OCI-LY7 (cell line): ENCODE measurements at regions not wholly inside any gene's neighbourhood (a gene's known extent, or its start where the extent isn't known, plus 50 kb on each side); places are given as distances from the start of the nearest gene placed in this dataset.
"Not testable (repeated sequence)": the region's sequence is repeated elsewhere in the genome, so short reads cannot be mapped to it uniquely, and the experiment has no call there.

Experiments used
- BruUV-seq: library from RNA; stranded (reverse); fragments of 400-500 nt; replicated peaks from 2 replicates; lab custom pipeline; 2021; lab: Mats Ljungman, UMichigan
- CTCF ChIA-PET: fragments of 300-600 bp; sonication (Branson Sonifier 250); formaldehyde crosslinking; loops from one replicate; lab custom pipeline; 2022; ENCODE audit warnings: antibody characterized with exemption; ENCODE audit not compliant: unreplicated experiment; lab: Charles Lee
- POLR2A ChIA-PET: fragments of 300-600 bp; sonication (Branson Sonifier 250); formaldehyde crosslinking; loops from one replicate; lab custom pipeline; 2022; ENCODE audit warnings: antibody characterized with exemption; lab: Charles Lee
- DNase-seq: peaks from one replicate; pipeline ENCODE4 v3.0.0-alpha.2; 2015; ENCODE audit warnings: low spot score
- H2AFZ ChIP-seq: fragments of 200-600 bp; sonication (generic), shearing (Covaris generic); 2 replicates; pipeline ENCODE4 v1.6.1; 2014; ENCODE audit warnings: mild to moderate bottlenecking, antibody characterized with exemption, low read length, moderate library complexity
- H3K27ac ChIP-seq: fragments of 200-600 bp; sonication (generic); 2 replicates; pipeline ENCODE4 v1.5.1; 2014; ENCODE audit warnings: mixed run types, low read depth, mild to moderate bottlenecking, moderate library complexity, low read length, inconsistent platforms; ENCODE audit not compliant: poor library complexity, severe bottlenecking
- H3K36me3 ChIP-seq: fragments of 200-600 bp; sonication (generic); 2 replicates; pipeline ENCODE4 v1.6.1; 2014; ENCODE audit warnings: mild to moderate bottlenecking, antibody characterized with exemption, low read length, moderate library complexity, mixed read lengths; ENCODE audit not compliant: insufficient read depth
- H3K4me1 ChIP-seq: fragments of 200-600 bp; sonication (generic); 2 replicates; pipeline ENCODE4 v1.5.1; 2014; ENCODE audit warnings: mild to moderate bottlenecking, low read length; ENCODE audit not compliant: insufficient read depth, poor library complexity, severe bottlenecking
- H3K4me2 ChIP-seq: fragments of 200-600 bp; sonication (generic); 2 replicates; pipeline ENCODE4 v1.6.1; 2014; ENCODE audit warnings: mild to moderate bottlenecking, low read length
- H3K4me3 ChIP-seq: fragments of 200-600 bp; sonication (generic); 2 replicates; pipeline ENCODE4 v1.5.1; 2014; ENCODE audit warnings: mild to moderate bottlenecking, low read depth, low read length; ENCODE audit not compliant: poor library complexity, severe bottlenecking
- H3K79me2 ChIP-seq: fragments of 200-600 bp; sonication (generic); 2 replicates; pipeline ENCODE4 v1.6.1; 2016; ENCODE audit warnings: low read depth, mild to moderate bottlenecking, low read length, moderate library complexity, mixed read lengths; ENCODE audit not compliant: insufficient read depth
- H3K9me2 ChIP-seq: fragments of 200-600 bp; sonication (generic); 2 replicates; pipeline ENCODE4 v1.6.1; 2016; ENCODE audit warnings: mild to moderate bottlenecking, low read length, mixed read lengths; ENCODE audit not compliant: insufficient read depth
- H3K9me3 ChIP-seq: fragments of 200-600 bp; sonication (generic); 2 replicates; pipeline ENCODE4 v1.6.1; 2014; ENCODE audit warnings: mild to moderate bottlenecking, mixed run types, low read length, mixed read lengths
- H4K20me1 ChIP-seq: fragments of 200-600 bp; sonication (generic); 2 replicates; pipeline ENCODE4 v1.6.1; 2014; ENCODE audit warnings: mild to moderate bottlenecking, antibody characterized with exemption, low read length, moderate library complexity, mixed read lengths; ENCODE audit not compliant: insufficient read depth
- EZH2phosphoT487 ChIP-seq: fragments of 200-600 bp; sonication (generic); IDR thresholded peaks from 2 replicates; pipeline ENCODE4 v1.6.1; 2018; ENCODE audit warnings: low read depth, borderline replicate concordance, mild to moderate bottlenecking, mixed run types, antibody characterized with exemption, low read length, moderate library complexity, mixed read lengths
- intact Hi-C: fragments of 100-400 bp; cut with micrococcal nuclease; formaldehyde crosslinking; loops from one replicate; pipeline ENCODE4 v1.10.0; 2022; ENCODE audit not compliant: unreplicated experiment
- TF ChIP-seq, protein P1 (sequence below): fragments of 200-600 bp; sonication (generic); conservative IDR thresholded peaks from 2 replicates; pipeline ENCODE4 v1.5.1; 2014; ENCODE audit warnings: mild to moderate bottlenecking, antibody characterized with exemption, low read length, moderate library complexity, mixed read lengths

DNA sequence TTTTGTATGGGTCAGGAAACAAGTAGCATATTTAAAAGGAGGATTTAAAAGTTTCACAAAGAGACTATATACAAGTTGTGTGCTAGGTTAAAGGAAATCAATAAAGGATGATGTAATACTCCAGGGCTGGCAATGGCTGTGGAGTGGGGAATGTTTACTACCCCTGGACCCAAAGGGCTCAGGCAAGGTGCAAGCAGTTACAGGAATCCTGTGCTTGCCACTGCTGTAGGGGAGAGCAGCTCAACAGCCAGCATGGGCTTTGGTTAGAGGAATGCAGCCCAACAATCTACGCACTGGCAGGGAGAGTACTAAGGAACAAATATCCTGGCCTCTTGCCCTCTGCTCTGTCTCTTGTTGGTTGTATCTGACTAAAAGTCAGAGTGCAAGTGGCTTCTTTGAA is 1642.2 kb downstream of the KHDRBS2 start:
- intact Hi-C loops = no loop called here

DNA sequence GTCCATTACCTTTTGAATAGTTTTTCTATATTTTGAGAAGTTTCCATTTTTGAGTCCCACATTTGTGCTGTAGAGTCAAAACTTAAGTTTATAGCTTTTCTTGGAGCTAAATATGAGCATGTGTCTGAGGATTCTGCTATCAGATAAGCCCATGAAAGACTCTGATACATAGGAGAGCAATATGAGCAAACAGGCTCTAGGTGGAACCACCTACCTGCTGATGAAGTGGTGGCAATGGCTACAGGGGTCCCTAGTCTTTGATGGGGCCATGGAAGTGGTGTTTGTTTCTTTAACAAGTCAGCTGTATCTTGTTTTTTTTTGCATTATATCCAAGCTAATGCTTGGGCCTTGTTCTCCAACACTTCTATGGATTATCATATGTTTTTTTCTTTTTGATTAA is 1646.8 kb downstream of the KHDRBS2 start:
- POLR2A ChIA-PET = interaction anchor here (0.6 kb wide), 2 partner anchors 46 to 1249 kb away, joined by 5 to 6 read pairs; no protein-coding TSS in a partner anchor
- H3K79me2 ChIP-seq, BruUV-seq, H3K4me1 ChIP-seq, DNase-seq, H4K20me1 ChIP-seq, H3K27ac ChIP-seq, H3K9me2 ChIP-seq, intact Hi-C loops, H3K9me3 ChIP-seq, CTCF ChIA-PET, H3K36me3 ChIP-seq, H3K4me3 ChIP-seq, H3K4me2 ChIP-seq, H2AFZ ChIP-seq: not testable (repeated sequence)

More for the DNA sequence above, 1642.2 kb downstream of the KHDRBS2 start:
- no peaks in the 10 kb centered on the region for H3K9me2 ChIP-seq
- CTCF ChIA-PET = no interaction called here
- H3K36me3 ChIP-seq = no peaks in the 10 kb centered on the region
- H3K9me3 ChIP-seq = no peaks in the 10 kb centered on the region
- H3K4me2 ChIP-seq = no peak overlapping the region
- POLR2A ChIA-PET = no interaction called here
- no peak overlapping the region for H3K27ac ChIP-seq
- H3K79me2 ChIP-seq = no peaks in the 10 kb centered on the region
- DNase-seq = no peak
- no TSS peak for BruUV-seq
- no peak overlapping the region for H3K4me3 ChIP-seq
- H2AFZ ChIP-seq = no peak overlapping the region
- TF ChIP-seq EZH2phosphoT487 = no peak
- TF ChIP-seq, protein P1, sequence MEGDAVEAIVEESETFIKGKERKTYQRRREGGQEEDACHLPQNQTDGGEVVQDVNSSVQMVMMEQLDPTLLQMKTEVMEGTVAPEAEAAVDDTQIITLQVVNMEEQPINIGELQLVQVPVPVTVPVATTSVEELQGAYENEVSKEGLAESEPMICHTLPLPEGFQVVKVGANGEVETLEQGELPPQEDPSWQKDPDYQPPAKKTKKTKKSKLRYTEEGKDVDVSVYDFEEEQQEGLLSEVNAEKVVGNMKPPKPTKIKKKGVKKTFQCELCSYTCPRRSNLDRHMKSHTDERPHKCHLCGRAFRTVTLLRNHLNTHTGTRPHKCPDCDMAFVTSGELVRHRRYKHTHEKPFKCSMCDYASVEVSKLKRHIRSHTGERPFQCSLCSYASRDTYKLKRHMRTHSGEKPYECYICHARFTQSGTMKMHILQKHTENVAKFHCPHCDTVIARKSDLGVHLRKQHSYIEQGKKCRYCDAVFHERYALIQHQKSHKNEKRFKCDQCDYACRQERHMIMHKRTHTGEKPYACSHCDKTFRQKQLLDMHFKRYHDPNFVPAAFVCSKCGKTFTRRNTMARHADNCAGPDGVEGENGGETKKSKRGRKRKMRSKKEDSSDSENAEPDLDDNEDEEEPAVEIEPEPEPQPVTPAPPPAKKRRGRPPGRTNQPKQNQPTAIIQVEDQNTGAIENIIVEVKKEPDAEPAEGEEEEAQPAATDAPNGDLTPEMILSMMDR = no peak
- no peaks in the 10 kb centered on the region for H3K4me1 ChIP-seq
- H4K20me1 ChIP-seq = no peaks in the 10 kb centered on the region
